Stimulated activated CD4-positive, alpha-beta T cell treated with anti-CD3 and anti-CD28 coated beads, Interleukin-2, amount 100 ng/mL, for 48 hours (primary cell): ENCODE measurements at regions not wholly inside any gene's neighbourhood (a gene's known extent, or its start where the extent isn't known, plus 50 kb on each side); places are given as distances from the start of the nearest gene placed in this dataset.
"Not testable (repeated sequence)": the region's sequence is repeated elsewhere in the genome, so short reads cannot be mapped to it uniquely, and the experiment has no call there.

Experiments
- DNase-seq, 2 donors: peaks; one replicate each; pipeline ENCODE4 v3.0.0-alpha.2; 2020

- DNase-seq: no peak
Observed at GRCh38 chr15:69660114-69660513, 207.5 kb downstream of the RPLP1 start.

- no peak for DNase-seq
Observed at GRCh38 chr15:69660658-69661405, 208.2 kb downstream of the RPLP1 start.

GRCh38 chr15:69661446-69661845, 208.8 kb downstream of the RPLP1 start:
- no peak for DNase-seq

- DNase-seq: no peak
Observed at GRCh38 chr15:69661871-69662644, 209.4 kb downstream of the RPLP1 start.

GRCh38 chr15:69662645-69663000, 210.0 kb downstream of the RPLP1 start:
- no peak for DNase-seq

GRCh38 chr15:69663441-69663840, 210.8 kb downstream of the RPLP1 start:
- no peak for DNase-seq

GRCh38 chr15:69663982-69664381, 211.4 kb downstream of the RPLP1 start:
- DNase-seq: no peak

- DNase-seq: no peak
Observed at GRCh38 chr15:69664572-69665571, 212.3 kb downstream of the RPLP1 start.

GRCh38 chr15:69665641-69666111, 213.1 kb downstream of the RPLP1 start:
- no peak for DNase-seq

- DNase-seq: peak in 1 of 2 donors; percentile 41
Observed at GRCh38 chr15:69666441-69666882, 213.8 kb downstream of the RPLP1 start.

GRCh38 chr15:69666921-69667811, 214.5 kb downstream of the RPLP1 start:
- no peak for DNase-seq

- DNase-seq: no peak
Observed at GRCh38 chr15:69668039-69668705, 215.6 kb downstream of the RPLP1 start.

GRCh38 chr15:69668963-69669362, 216.3 kb downstream of the RPLP1 start:
- no peak for DNase-seq

- no peak for DNase-seq
Observed at GRCh38 chr15:69669446-69669845, 216.8 kb downstream of the RPLP1 start.

GRCh38 chr15:69673291-69673881, 220.8 kb downstream of the RPLP1 start:
- DNase-seq: no peak

- no peak for DNase-seq
Observed at GRCh38 chr15:69675731-69676130, 223.1 kb downstream of the RPLP1 start.

- DNase-seq: no peak
Observed at GRCh38 chr15:69677403-69677802, 224.8 kb downstream of the RPLP1 start.

GRCh38 chr15:69679623-69680228, 227.1 kb downstream of the RPLP1 start:
- peak; percentile 40 to 47 for DNase-seq

- not testable (repeated sequence) for DNase-seq
Observed at GRCh38 chr15:69684823-69685222, 232.2 kb downstream of the RPLP1 start.
